ENCODE measurements at regions not wholly inside any gene's neighbourhood (a gene's known extent, or its start where the extent isn't known, plus 50 kb on each side); places are given as distances from the start of the nearest gene placed in this dataset.

DNA sequence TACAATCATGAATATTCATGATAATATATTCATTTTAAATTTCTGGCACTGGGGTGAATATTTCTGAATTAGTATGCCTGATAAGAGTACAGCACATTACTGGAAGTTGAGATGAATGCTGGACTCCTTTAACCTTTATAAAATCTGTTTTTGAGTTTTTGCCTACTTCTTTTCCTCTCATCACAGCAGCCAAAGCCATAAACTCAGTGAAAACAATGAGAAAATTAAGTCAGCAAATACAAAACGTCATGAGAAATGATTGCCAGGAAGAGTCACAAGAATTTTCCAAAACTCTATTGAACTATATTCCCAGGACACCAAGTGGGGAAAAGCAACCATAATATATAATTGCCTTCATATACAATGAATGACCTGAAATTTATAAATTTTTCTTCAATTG, 837.6 kb downstream of the TBC1D32 start:
- no peak for TF ChIP-seq EZH2 (IDR thresholded peaks at IDR 0.05; ENCODE audit: insufficient read depth, poor library complexity, severe bottlenecking)
- TF ChIP-seq EZH2phosphoT487 (IDR thresholded peaks at IDR 0.05; ENCODE audit: insufficient read depth, low read depth) = no peak
